ENCODE measurements at regions not wholly inside any gene's neighbourhood (a gene's known extent, or its start where the extent isn't known, plus 50 kb on each side); places are given as distances from the start of the nearest gene placed in this dataset.

DNA sequence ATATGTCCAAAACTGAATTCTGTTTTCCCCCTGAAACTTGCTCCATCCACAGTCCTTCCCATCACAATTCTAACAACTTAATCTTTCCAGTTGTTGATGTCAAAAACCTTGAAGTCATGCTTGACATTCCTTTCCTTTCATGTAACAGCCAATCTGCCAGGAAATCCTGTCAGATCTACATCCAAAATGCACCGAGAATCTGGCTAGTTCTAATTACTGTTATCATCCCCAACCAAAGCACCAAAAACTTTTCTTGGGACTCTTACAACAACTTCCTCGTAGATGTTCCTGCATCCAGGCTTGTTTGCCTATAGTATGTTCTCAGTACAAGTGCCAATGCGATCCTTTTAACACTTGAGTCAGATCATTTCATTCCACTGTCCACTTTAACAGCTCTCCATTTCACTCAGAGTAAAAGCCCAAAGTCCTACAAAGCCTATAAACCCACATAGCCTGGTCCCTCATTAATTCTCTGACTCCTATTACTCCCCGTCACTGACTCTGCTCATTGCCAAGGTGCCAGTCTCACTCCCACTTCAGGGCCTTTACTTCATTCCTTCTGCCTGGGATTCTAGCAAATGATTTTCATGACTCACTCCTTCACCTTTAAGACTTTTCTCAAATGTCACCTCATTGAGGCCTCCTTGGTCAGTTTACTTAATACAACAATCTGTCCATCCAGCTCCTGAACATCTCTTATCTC lies 493.2 kb upstream of the NFIA start:
- no peak for DNase-seq (ENCODE audit: low read depth)
- no peak overlapping the region for H3K4me3 ChIP-seq (ENCODE audit: low read depth, low read length)

DNA sequence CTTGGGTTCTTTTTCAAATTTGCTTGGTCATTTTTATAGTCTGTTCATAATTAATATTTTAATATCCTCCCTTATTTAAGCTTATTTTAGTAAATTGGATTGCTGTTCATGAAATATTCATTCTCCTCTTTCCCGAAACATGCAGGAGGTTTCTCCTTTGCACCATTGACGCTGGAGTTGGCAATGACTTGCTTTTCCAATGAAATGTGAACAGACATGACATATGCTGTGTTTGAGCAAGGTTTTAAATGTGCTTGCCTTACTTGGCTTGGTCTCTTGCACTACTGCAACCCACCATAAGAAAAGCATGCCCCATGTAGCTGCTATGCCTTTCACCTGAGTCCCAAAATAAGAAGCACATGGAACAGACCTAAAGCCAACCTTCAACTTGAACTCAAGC lies 498.0 kb upstream of the NFIA start:
- TF ChIP-seq, protein P1, sequence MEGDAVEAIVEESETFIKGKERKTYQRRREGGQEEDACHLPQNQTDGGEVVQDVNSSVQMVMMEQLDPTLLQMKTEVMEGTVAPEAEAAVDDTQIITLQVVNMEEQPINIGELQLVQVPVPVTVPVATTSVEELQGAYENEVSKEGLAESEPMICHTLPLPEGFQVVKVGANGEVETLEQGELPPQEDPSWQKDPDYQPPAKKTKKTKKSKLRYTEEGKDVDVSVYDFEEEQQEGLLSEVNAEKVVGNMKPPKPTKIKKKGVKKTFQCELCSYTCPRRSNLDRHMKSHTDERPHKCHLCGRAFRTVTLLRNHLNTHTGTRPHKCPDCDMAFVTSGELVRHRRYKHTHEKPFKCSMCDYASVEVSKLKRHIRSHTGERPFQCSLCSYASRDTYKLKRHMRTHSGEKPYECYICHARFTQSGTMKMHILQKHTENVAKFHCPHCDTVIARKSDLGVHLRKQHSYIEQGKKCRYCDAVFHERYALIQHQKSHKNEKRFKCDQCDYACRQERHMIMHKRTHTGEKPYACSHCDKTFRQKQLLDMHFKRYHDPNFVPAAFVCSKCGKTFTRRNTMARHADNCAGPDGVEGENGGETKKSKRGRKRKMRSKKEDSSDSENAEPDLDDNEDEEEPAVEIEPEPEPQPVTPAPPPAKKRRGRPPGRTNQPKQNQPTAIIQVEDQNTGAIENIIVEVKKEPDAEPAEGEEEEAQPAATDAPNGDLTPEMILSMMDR (IDR thresholded peaks at IDR 0.05; ENCODE audit: insufficient read depth, low read depth, low read length, missing control alignments): no peak
- no peak overlapping the region for H3K4me3 ChIP-seq (ENCODE audit: low read depth, low read length)
- DNase-seq (ENCODE audit: low read depth): no peak

More for the DNA sequence above, 493.2 kb upstream of the NFIA start:
- TF ChIP-seq, protein P1 (IDR thresholded peaks at IDR 0.05; ENCODE audit: insufficient read depth, low read depth, low read length, missing control alignments): no peak

DNA sequence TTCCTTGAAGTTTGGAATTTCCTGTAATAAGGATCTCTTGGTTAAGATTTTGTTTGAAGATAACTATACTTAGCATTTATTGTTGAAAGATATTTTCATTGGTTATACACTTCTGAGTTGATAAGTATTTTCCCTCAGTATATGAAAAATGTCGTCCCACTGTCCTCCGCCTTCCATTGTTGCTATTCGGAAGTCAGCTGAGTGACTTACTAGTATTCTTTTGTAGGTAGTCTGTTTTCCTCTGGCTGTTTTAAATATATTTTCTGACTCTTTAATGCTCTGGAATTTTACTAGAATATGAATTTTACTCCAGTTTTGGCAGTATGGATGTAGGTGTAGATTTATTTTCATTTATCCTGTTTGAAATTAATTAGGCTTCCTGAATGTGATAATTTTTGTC lies 498.7 kb upstream of the NFIA start:
- H3K4me3 ChIP-seq (ENCODE audit: low read depth, low read length): no peak overlapping the region
- TF ChIP-seq, protein P1 (IDR thresholded peaks at IDR 0.05; ENCODE audit: insufficient read depth, low read depth, low read length, missing control alignments): no peak

DNA sequence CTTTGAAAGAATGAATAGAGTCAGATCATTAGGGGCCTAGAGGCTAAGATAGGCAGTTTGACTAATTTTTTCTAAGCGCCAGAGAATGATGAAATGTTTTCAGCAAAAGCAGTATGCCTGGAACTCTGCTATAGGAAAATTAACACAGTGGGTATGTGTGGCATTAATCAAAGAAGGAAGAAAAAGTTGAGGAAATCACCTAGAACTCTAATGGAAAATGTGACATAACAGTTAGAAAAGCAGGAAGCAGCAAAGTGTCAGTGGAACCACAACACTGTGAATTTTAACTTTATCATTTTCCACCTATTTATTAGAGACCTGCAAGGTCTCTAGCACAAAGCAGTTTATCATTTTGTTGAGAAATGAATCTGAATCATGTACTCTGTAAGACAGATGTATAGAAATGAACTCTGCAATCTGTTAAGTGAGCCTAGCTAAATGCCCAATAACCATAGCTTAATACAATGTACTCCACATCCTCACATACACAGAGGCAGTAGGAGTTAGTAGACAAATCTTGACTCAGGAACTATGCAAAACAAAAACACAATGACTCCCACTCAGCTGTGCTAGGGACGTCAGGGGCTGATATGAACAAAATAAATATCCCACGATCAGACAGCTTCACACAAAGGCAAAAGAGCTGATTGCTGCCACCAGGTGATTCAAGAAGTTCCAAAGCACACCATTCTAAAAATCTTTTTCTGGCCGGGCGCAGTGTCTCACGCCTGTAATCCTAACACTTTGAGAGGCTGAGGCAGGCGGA lies 500.7 kb upstream of the NFIA start:
- no peak for DNase-seq (ENCODE audit: low read depth)
- TF ChIP-seq, protein P1 (IDR thresholded peaks at IDR 0.05; ENCODE audit: insufficient read depth, low read depth, low read length, missing control alignments): no peak
- H3K4me3 ChIP-seq (ENCODE audit: low read depth, low read length): no peak overlapping the region

More for the DNA sequence above, 498.7 kb upstream of the NFIA start:
- no peak for DNase-seq (ENCODE audit: low read depth)

DNA sequence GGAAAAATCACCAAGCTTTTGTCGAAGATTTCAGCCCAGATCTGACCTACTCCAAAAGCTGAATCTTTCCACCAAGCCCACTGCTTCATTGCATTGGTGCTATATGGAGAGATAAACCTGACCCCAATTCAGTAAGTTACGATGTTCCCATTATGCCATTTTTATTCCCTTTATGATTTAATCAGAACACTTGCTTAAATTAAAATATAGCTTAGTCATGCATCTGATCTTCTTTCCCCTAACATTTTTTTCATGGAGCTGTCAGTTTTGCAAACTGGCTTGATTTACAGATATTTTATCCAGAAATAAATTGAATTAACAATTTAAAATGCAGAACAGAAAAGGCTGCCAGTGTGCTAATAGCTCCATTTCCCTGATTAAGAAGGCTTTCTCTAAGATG lies 503.5 kb upstream of the C1orf87 start:
- DNase-seq (ENCODE audit: low read depth): no peak
- H3K4me3 ChIP-seq (ENCODE audit: low read depth, low read length): no peak overlapping the region
- TF ChIP-seq, protein P1 (IDR thresholded peaks at IDR 0.05; ENCODE audit: insufficient read depth, low read depth, low read length, missing control alignments): no peak

DNA sequence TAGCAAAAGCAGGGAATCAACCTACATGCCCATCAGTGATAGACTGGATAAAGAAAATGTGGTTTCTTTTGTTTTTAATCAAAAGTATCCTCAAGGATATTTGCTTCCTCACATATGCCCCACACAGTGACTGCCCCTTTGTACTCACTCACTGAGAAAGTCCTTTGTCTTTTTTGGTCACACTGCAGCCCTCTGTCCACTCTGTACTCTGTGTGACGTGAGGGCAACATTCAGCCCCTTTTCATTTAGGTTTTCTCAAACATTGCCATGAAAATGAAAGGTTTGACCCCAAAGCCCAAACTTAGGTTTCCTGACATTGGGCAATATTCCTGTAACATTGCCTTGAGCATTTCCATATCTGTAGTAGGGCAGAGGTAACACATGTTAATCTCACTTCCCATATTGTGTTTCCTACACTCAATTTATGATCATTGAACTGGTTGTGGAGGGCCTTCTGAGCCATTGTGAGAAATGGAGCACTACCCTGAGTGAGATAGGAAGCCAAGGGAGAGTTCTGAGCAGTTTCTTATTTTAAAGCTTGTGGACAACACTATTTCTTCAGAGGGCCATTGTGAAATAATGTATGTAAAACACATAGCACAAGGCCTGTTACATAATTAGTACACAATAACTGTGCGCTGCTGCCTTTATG lies 501.9 kb upstream of the C1orf87 start:
- TF ChIP-seq, protein P1 (IDR thresholded peaks at IDR 0.05; ENCODE audit: insufficient read depth, low read depth, low read length, missing control alignments): no peak
- DNase-seq (ENCODE audit: low read depth): no peak
- no peak overlapping the region for H3K4me3 ChIP-seq (ENCODE audit: low read depth, low read length)
